ES-I3 (cell line): ENCODE measurements at regions not wholly inside any gene's neighbourhood (a gene's known extent, or its start where the extent isn't known, plus 50 kb on each side); places are given as distances from the start of the nearest gene placed in this dataset.

Source experiments
- H3K36me3 ChIP-seq: 2 replicates; pipeline ENCODE4 v1.6.1; 2013; ENCODE audit warnings: mild to moderate bottlenecking, low read length, control low read depth, moderate library complexity; ENCODE audit not compliant: insufficient read depth
- H3K4me1 ChIP-seq: 2 replicates; pipeline ENCODE4 v1.6.1; 2013; ENCODE audit warnings: mild to moderate bottlenecking, control low read depth, low read length; ENCODE audit not compliant: insufficient read depth
- H3K9ac ChIP-seq: 2 replicates; pipeline ENCODE4 v1.6.1; 2013; ENCODE audit warnings: low read depth, mild to moderate bottlenecking, low read length, moderate library complexity
- H3K9me3 ChIP-seq: 2 replicates; pipeline ENCODE4 v1.6.1; 2013; ENCODE audit warnings: mild to moderate bottlenecking, low read length, moderate library complexity; ENCODE audit not compliant: control insufficient read depth, insufficient read depth

DNA sequence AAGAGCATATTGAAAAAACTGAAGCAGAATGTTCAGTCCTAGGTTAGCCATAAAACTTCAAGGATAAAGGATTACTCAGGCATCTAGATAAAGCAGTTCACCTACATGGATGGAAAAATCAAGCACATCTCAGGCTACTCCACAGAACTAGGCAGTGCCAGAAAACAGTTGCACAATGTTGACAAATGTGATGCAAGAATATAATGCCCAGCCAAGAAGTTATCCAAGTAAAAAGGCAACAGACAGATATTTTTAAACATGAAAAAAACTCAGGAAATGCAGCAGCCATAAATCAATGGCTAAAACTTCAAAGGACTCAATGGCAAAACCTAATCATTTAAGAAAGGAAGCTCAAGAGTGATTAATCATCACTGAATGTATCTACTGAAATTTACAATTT lies 456.0 kb upstream of the FAM241A start:
- Histone ChIP-seq H3K36me3 (no peaks in the 10 kb centered on the region), H3K9me3 (no peaks in the 10 kb centered on the region), H3K4me1 (no peaks in the 10 kb centered on the region), H3K9ac (no peak overlapping the region)

- Histone ChIP-seq H3K4me1 (no peaks in the 10 kb centered on the region), H3K36me3 (no peaks in the 10 kb centered on the region), H3K9ac (no peak overlapping the region), H3K9me3 (no peaks in the 10 kb centered on the region)
These were observed 455.5 kb upstream of the FAM241A start for GRCh38 chr4:111689731-111690130.

DNA sequence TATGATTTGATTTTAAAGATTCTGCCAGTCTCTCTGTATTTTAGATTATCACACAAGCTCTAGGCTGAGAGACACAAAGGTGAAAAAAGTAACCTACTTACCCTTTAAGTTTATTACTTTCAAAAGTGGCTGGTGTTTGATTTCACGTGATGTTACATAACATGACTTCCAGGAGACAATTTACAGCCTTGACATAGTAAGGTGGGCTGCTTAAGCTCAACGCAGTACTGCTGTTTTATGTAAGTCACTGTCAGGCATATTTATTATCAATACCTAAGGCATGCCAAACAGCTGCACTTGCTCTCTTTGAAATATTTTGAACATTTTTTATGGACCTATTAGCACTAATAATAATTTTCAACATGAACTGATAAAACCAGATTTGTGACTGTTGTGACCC lies 451.5 kb upstream of the FAM241A start:
- Histone ChIP-seq H3K36me3 (no peaks in the 10 kb centered on the region), H3K9ac (no peak overlapping the region), H3K4me1 (no peaks in the 10 kb centered on the region), H3K9me3 (no peaks in the 10 kb centered on the region)

DNA sequence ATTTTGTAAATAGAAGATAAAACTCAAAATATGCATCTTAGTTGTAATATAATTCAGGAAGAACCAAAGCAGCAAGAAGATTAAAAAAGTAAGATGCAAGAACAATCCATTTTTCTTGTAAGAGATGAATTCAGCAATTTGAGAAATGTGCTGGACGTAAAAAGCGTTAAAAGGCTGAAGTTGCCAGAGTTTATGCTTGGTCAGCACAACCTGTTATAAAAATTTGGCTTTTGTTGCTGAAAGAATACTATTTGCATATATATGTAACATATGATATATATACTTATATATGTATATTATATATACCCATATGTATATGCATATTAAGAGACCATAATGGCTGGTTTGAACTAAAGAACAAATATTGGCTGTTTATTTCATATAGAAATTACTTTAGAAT lies 449.6 kb upstream of the FAM241A start:
- Histone ChIP-seq H3K36me3 (no peaks in the 10 kb centered on the region), H3K4me1 (no peaks in the 10 kb centered on the region), H3K9ac (no peak overlapping the region), H3K9me3 (no peaks in the 10 kb centered on the region)

DNA sequence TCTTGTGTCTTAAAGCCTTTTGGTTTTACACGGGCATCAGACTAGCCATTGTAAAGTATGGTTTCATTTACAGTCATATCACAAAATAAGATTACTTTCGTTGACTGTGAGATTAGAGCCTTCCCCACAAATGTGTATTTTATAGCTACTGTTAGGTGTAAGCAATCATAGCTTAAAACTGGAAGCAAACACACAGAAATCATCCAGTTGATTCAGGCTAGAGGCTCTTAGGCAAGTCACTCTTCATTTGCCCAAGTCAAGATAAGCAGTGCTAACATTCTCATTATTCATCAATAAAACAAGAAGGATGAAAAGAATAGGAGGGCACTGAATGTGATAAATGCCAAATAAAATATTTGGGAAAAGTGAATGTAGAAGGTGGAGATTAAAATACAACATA lies 448.7 kb upstream of the FAM241A start:
- no peaks in the 10 kb centered on the region for H3K9me3 ChIP-seq
- no peaks in the 10 kb centered on the region for H3K36me3 ChIP-seq
- no peak overlapping the region for H3K9ac ChIP-seq
- no peaks in the 10 kb centered on the region for H3K4me1 ChIP-seq

- no peak overlapping the region for H3K9ac ChIP-seq
- no peaks in the 10 kb centered on the region for H3K36me3 ChIP-seq
- no peaks in the 10 kb centered on the region for H3K4me1 ChIP-seq
- no peaks in the 10 kb centered on the region for H3K9me3 ChIP-seq
These were observed 447.9 kb upstream of the FAM241A start for GRCh38 chr4:111697176-111697942.

DNA sequence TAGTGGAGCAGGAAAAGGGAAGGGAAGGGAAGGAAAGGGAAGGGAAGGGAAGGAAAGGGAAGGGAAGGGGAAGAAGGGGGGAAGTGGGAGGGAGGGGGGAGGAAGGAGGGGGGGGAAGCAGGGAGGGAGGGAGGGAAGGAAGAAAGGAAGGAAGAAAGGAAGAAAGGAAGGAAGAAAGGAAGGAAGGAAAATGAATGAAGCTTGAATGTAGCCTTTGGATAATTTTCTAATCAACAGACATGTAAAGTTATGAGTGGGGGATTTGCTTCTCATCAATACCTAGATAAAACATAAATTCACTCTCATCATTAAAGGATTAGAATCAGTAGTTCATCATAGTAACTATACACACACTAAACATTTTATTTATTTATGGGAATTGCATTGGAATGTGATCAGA lies 446.9 kb upstream of the FAM241A start:
- H3K4me1 ChIP-seq = no peaks in the 10 kb centered on the region
- no peaks in the 10 kb centered on the region for H3K36me3 ChIP-seq
- H3K9me3 ChIP-seq = no peaks in the 10 kb centered on the region
- H3K9ac ChIP-seq = no peak overlapping the region

- no peaks in the 10 kb centered on the region for H3K36me3 ChIP-seq
- H3K4me1 ChIP-seq = no peaks in the 10 kb centered on the region
- no peaks in the 10 kb centered on the region for H3K9me3 ChIP-seq
- H3K9ac ChIP-seq = no peak overlapping the region
These were observed 446.1 kb upstream of the FAM241A start for GRCh38 chr4:111699165-111699564.

- H3K4me1 ChIP-seq = no peaks in the 10 kb centered on the region
- H3K9me3 ChIP-seq = no peaks in the 10 kb centered on the region
- H3K36me3 ChIP-seq = no peaks in the 10 kb centered on the region
- H3K9ac ChIP-seq = no peak overlapping the region
These were observed 444.2 kb upstream of the FAM241A start for GRCh38 chr4:111701102-111701501.

- Histone ChIP-seq H3K9me3 (no peaks in the 10 kb centered on the region), H3K36me3 (no peaks in the 10 kb centered on the region), H3K9ac (no peak overlapping the region; the same call in 1 of the 2 replicates), H3K4me1 (no peaks in the 10 kb centered on the region)
These were observed 437.8 kb upstream of the FAM241A start for GRCh38 chr4:111707491-111707890.

DNA sequence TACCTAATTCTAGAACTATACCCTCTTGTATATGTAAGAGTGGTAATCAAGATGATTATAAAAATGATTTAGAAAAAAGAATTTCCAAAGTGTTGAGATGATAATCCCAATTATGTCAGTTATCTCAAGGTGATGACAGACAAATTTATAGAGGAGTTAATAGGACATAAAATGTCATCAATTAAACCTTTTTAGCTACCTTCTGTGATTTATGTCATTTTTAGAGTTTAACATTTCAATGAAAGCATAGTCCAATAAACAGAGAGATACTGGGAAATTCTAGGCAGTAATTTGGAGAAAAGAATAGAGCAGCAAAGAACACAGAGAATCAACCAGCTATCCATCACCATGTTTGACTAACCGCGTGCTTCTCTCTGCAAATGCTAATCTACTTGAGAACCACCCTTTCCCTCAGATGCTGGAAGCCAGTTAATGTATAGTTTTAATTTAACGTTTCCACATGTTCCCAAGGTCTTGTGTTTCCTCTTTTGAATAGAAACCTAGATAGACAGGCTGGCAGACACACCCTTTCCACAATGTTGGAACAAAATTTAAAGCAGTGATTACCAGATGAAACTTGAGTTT lies 433.1 kb upstream of the FAM241A start:
- H3K9ac ChIP-seq = no peak overlapping the region
- no peaks in the 10 kb centered on the region for H3K4me1 ChIP-seq
- H3K9me3 ChIP-seq = no peaks in the 10 kb centered on the region
- H3K36me3 ChIP-seq = no peaks in the 10 kb centered on the region

- Histone ChIP-seq H3K9ac (no peak overlapping the region), H3K36me3 (no peaks in the 10 kb centered on the region), H3K4me1 (no peaks in the 10 kb centered on the region), H3K9me3 (no peaks in the 10 kb centered on the region)
These were observed 432.0 kb upstream of the FAM241A start for GRCh38 chr4:111713276-111713675.

GRCh38 chr4:111717921-111718320 lies 427.3 kb upstream of the FAM241A start:
- no peaks in the 10 kb centered on the region for H3K4me1 ChIP-seq
- no peaks in the 10 kb centered on the region for H3K36me3 ChIP-seq
- no peaks in the 10 kb centered on the region for H3K9me3 ChIP-seq
- no peak overlapping the region for H3K9ac ChIP-seq

DNA sequence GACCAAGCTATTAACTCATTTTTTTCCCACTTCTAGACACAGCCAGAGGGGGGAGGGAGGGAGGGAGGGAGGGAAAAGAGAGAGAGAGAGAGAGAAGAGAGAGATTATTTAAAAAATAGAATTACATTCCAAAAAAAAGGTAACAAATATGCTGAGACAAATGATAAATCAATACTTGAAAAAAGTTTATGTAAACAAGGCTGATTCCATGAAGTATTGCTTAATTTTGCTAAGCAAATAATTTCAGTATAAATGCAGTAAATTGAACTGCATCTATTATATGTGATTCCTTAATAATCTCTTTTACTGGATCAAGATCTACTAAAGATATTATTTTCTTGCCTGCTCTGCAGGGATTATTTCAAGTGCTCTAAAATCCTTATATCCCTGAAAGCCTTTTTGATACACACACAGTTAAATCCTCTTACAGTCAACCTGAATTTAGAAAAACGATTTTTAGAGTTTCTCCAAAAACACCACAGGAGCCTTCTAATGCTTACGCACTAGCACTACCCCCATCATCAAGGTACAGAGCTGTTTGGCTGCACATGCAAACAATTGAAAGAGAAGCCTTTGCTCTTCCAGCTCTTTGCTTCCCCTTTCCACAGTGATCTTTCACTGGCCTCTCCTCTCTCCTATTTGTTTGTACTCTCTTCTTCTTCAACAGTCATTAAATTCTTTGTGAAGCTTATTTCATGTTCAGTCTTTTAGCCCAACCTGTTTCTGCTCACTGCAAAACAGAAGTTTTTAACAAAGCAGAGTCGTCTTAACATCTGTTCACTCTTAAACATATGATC lies 426.3 kb upstream of the FAM241A start:
- Histone ChIP-seq H3K4me1 (no peaks in the 10 kb centered on the region), H3K36me3 (no peaks in the 10 kb centered on the region), H3K9me3 (no peaks in the 10 kb centered on the region), H3K9ac (no peak overlapping the region)

GRCh38 chr4:111720866-111721265 lies 424.4 kb upstream of the FAM241A start:
- Histone ChIP-seq H3K36me3 (no peaks in the 10 kb centered on the region), H3K9me3 (no peaks in the 10 kb centered on the region), H3K4me1 (no peaks in the 10 kb centered on the region), H3K9ac (no peak overlapping the region)
